ENCODE measurements at regions not wholly inside any gene's neighbourhood (a gene's known extent, or its start where the extent isn't known, plus 50 kb on each side); places are given as distances from the start of the nearest gene placed in this dataset.

GRCh38 chr6:166758136-166758704 lies 131.2 kb upstream of the RPS6KA2 start:
- Histone ChIP-seq H3K27ac (ENCODE audit: low read depth in 2 of 2, low read length in 2 of 2) (no peak overlapping the region), H3K4me1 (ENCODE audit: control insufficient read depth in 2 of 3, insufficient read depth in 2 of 3, low read depth in 1 of 3, low read length in 3 of 3) (peaks cover 0 to 6% (median 0%) of the 10 kb centered on the region in 3 donors), H3K9ac (ENCODE audit: low read length in 3 of 3) (no peak overlapping the region), H3K4me3 (ENCODE audit: low read length in 3 of 3) (no peak overlapping the region), H3K9me3 (ENCODE audit: control insufficient read depth in 2 of 3, insufficient read depth in 1 of 3, low read length in 3 of 3) (no peaks in the 10 kb centered on the region), H3K27me3 (ENCODE audit: control insufficient read depth, insufficient read depth, low read length) (peaks cover 2% of the 10 kb centered on the region), H3K36me3 (ENCODE audit: control insufficient read depth in 2 of 3, insufficient read depth in 3 of 3, low read length in 3 of 3) (no peaks in the 10 kb centered on the region)
- TF ChIP-seq, protein P1, sequence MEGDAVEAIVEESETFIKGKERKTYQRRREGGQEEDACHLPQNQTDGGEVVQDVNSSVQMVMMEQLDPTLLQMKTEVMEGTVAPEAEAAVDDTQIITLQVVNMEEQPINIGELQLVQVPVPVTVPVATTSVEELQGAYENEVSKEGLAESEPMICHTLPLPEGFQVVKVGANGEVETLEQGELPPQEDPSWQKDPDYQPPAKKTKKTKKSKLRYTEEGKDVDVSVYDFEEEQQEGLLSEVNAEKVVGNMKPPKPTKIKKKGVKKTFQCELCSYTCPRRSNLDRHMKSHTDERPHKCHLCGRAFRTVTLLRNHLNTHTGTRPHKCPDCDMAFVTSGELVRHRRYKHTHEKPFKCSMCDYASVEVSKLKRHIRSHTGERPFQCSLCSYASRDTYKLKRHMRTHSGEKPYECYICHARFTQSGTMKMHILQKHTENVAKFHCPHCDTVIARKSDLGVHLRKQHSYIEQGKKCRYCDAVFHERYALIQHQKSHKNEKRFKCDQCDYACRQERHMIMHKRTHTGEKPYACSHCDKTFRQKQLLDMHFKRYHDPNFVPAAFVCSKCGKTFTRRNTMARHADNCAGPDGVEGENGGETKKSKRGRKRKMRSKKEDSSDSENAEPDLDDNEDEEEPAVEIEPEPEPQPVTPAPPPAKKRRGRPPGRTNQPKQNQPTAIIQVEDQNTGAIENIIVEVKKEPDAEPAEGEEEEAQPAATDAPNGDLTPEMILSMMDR (IDR thresholded peaks at IDR 0.05; ENCODE audit: borderline replicate concordance, extremely low read depth, insufficient read depth): no peak
- FAIRE-seq (no peak), DNase-seq (no peak)
- intact Hi-C loops (cut with DNase I): no loop called here

- H3K36me3 ChIP-seq (ENCODE audit: control insufficient read depth in 2 of 3, insufficient read depth in 3 of 3, low read length in 3 of 3): no peaks in the 10 kb centered on the region
- no peak overlapping the region for H3K9ac ChIP-seq (ENCODE audit: low read length in 3 of 3)
- no peak overlapping the region for H3K27ac ChIP-seq (ENCODE audit: low read depth in 2 of 2, low read length in 2 of 2)
- H3K4me1 ChIP-seq (ENCODE audit: control insufficient read depth in 2 of 3, insufficient read depth in 2 of 3, low read depth in 1 of 3, low read length in 3 of 3): peaks cover 0 to 6% (median 0%) of the 10 kb centered on the region in 3 donors
- H3K9me3 ChIP-seq (ENCODE audit: control insufficient read depth in 2 of 3, insufficient read depth in 1 of 3, low read length in 3 of 3): no peaks in the 10 kb centered on the region
- TF ChIP-seq, protein P1 (IDR thresholded peaks at IDR 0.05; ENCODE audit: borderline replicate concordance, extremely low read depth, insufficient read depth): no peak
- no peak for FAIRE-seq
- H3K4me3 ChIP-seq (ENCODE audit: low read length in 3 of 3): no peak overlapping the region
- H3K27me3 ChIP-seq (ENCODE audit: control insufficient read depth, insufficient read depth, low read length): peaks cover 2% of the 10 kb centered on the region
- peak in 4 of 5 donors; percentile 62 to 75 (median 72) for DNase-seq
- intact Hi-C loops (cut with DNase I): no loop called here
These were observed 130.4 kb upstream of the RPS6KA2 start for GRCh38 chr6:166757232-166758135.

DNA sequence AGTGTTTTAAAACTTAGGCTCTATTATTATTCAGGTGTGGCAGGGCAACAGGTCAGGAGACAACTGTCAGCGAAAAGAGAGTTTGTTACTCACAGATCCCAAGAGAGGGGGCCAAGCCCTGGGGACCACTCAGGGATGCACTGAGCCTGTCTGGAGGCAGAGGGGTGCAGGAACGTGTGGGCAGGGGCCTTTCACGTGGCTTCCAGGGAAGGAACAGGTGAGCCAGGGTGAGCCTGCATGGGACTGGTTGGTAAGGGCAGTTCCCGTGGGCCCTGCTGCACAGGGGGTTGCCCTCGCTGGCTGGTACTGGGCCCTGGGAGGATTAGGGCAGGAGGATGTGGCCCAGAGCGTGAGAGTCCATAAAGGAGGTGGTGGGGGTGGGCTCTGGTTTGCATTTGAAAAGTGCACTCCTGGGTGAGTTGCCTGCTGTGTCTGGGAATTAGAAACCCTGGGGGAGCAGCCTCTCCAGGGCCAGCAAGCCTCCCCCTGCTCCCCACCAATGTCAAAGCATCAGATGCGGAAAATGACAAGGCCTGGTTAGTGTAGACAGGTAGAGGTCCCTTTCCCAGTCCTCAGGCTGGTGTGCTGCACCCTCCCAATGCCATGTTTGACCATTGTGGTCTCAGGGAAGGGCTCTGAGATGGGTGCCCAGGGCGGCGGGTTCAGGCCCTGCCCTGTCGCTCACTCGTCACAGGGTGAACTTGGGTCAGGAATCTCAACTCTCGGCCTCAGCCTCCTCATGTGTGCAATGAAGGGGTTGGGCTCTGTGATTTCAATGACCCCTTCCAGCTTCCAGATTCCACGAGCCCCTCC lies 127.4 kb upstream of the RPS6KA2 start:
- FAIRE-seq (no peak), DNase-seq (no peak)
- TF ChIP-seq, protein P1 (IDR thresholded peaks at IDR 0.05; ENCODE audit: borderline replicate concordance, extremely low read depth, insufficient read depth): no peak

More for the DNA sequence above, 127.4 kb upstream of the RPS6KA2 start:
- intact Hi-C loops (cut with DNase I): no loop called here
- Histone ChIP-seq H3K4me1 (ENCODE audit: control insufficient read depth in 2 of 3, insufficient read depth in 2 of 3, low read depth in 1 of 3, low read length in 3 of 3) (peaks cover 0 to 6% (median 0%) of the 10 kb centered on the region in 3 donors), H3K27me3 (ENCODE audit: control insufficient read depth, insufficient read depth, low read length) (no peaks in the 10 kb centered on the region), H3K36me3 (ENCODE audit: control insufficient read depth in 2 of 3, insufficient read depth in 3 of 3, low read length in 3 of 3) (no peaks in the 10 kb centered on the region), H3K9me3 (ENCODE audit: control insufficient read depth in 2 of 3, insufficient read depth in 1 of 3, low read length in 3 of 3) (no peaks in the 10 kb centered on the region), H3K9ac (ENCODE audit: low read length in 3 of 3) (no peak overlapping the region), H3K27ac (ENCODE audit: low read depth in 2 of 2, low read length in 2 of 2) (no peak overlapping the region), H3K4me3 (ENCODE audit: low read length in 3 of 3) (no peak overlapping the region)

All from kidney (tissue), 13 donors.